ENCODE measurements at regions not wholly inside any gene's neighbourhood (a gene's known extent, or its start where the extent isn't known, plus 50 kb on each side); places are given as distances from the start of the nearest gene placed in this dataset.

DNA sequence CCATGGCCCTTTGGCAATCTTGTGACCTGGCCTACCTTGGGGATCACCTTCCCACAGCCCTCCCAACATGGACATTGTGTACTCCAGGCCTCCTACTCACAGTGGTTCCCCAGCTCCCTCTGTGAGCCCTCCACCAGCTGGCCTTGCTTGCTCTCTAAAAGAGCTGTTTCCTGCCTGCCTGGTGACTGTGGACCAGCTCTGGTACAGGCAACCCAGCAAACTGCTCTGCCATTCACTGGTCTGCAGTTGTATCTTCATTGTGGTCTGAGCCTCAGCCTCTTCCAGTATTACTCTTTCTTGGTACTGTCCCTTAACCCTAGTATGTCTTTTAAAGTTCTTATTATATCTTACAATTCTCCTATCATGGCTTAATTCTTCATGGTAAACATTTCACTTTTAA lies 236.2 kb downstream of the KTN1 start:
- intact Hi-C loops (cut with micrococcal nuclease), result no loop called here
- no peaks in the 10 kb centered on the region for H3K27me3 Mint-ChIP-seq
- no peaks in the 10 kb centered on the region for H3K79me2 ChIP-seq (ENCODE audit: control insufficient read depth, insufficient read depth, low read length)
- no peak for DNase-seq
- ChIA-PET CTCF (no interaction called here), POLR2A (no interaction called here)
- no peak overlapping the region for H3K4me3 ChIP-seq (ENCODE audit: control extremely low read depth in 1 of 5, extremely low read depth in 1 of 5, insufficient read depth in 1 of 5, low read depth in 2 of 5, low read length in 4 of 5)
- H4K20me1 ChIP-seq (ENCODE audit: control insufficient read depth, insufficient read depth, low read length, poor library complexity, severe bottlenecking), result no peaks in the 10 kb centered on the region
- no peaks in the 10 kb centered on the region for H3K9me3 ChIP-seq (ENCODE audit: control extremely low read depth in 1 of 3, control insufficient read depth in 2 of 3, insufficient read depth in 1 of 3, low read length in 2 of 3)
- H3K4me2 ChIP-seq (replicated peaks; ENCODE audit: low read depth, low read length, poor library complexity, severe bottlenecking), result no peak overlapping the region
- H3K4me3 Mint-ChIP-seq, result no peak overlapping the region
- no peaks in the 10 kb centered on the region for H3K9me3 Mint-ChIP-seq (ENCODE audit: insufficient read depth)
- H3K36me3 ChIP-seq (replicated peaks in 1 of 2; ENCODE audit: control extremely low read depth in 1 of 2, control insufficient read depth in 1 of 2, extremely low read depth in 1 of 2, insufficient read depth in 2 of 2, low read length in 1 of 2), result no peaks in the 10 kb centered on the region
- H3K4me1 ChIP-seq (ENCODE audit: control insufficient read depth in 2 of 2, insufficient read depth in 2 of 2, low read length in 2 of 2), result no peaks in the 10 kb centered on the region
- peaks cover 3% of the 10 kb centered on the region for H3K4me1 Mint-ChIP-seq
- H3K9ac ChIP-seq (ENCODE audit: low read length), result no peak overlapping the region
- no peak overlapping the region for H2AFZ ChIP-seq (ENCODE audit: insufficient read depth, low read depth, low read length, poor library complexity, severe bottlenecking)
- no peak overlapping the region for H3K27ac Mint-ChIP-seq
- H3K27ac ChIP-seq (ENCODE audit: low read length in 2 of 2), result no peak overlapping the region
- no peaks in the 10 kb centered on the region for H3K27me3 ChIP-seq (replicated peaks in 1 of 4; ENCODE audit: control extremely low read depth in 1 of 4, control insufficient read depth in 3 of 4, insufficient read depth in 4 of 4, low read length in 3 of 4)
- no peak for TF ChIP-seq EZH2 (IDR thresholded peaks at IDR 0.05; ENCODE audit: borderline replicate concordance, insufficient read depth, low read depth, low read length, poor library complexity, severe bottlenecking)
- TF ChIP-seq, protein P1, sequence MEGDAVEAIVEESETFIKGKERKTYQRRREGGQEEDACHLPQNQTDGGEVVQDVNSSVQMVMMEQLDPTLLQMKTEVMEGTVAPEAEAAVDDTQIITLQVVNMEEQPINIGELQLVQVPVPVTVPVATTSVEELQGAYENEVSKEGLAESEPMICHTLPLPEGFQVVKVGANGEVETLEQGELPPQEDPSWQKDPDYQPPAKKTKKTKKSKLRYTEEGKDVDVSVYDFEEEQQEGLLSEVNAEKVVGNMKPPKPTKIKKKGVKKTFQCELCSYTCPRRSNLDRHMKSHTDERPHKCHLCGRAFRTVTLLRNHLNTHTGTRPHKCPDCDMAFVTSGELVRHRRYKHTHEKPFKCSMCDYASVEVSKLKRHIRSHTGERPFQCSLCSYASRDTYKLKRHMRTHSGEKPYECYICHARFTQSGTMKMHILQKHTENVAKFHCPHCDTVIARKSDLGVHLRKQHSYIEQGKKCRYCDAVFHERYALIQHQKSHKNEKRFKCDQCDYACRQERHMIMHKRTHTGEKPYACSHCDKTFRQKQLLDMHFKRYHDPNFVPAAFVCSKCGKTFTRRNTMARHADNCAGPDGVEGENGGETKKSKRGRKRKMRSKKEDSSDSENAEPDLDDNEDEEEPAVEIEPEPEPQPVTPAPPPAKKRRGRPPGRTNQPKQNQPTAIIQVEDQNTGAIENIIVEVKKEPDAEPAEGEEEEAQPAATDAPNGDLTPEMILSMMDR (IDR thresholded peaks at IDR 0.05), result no peak
- no peak for ATAC-seq (ENCODE audit: low read depth)

DNA sequence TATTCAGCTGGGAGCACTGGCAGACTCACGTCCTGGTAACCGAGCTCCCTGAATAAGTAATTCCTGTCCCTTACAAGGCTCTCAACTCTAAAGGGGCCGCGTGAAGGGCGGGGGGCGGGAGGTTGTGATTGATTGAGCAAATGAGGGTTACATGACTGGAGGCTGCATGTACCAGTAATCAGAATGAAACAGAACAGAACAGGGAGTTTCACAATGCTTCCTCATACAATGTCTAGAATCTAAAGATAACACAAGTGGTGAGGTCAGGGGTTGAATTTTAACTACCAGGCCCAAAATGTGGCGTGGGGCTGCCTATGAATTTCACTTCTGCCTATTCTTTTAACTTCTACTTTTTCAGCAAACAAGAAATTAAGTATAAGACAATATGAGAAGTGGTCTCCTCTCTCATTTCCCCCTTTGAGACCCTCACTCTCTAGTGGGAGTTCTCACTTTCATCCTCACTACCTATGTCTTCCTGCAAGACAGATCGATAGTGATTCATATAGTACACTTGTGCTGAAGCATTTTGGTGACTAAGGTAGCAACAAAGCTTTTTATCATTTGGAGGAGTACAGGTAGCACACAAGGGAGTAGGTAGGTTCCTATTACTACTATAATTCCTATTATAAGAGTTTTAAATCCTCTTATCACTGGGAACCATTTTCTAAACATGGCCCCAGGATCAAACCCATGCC lies 239.8 kb downstream of the KTN1 start:
- Histone ChIP-seq H3K9ac (ENCODE audit: low read length) (no peak overlapping the region), H3K4me3 (ENCODE audit: control extremely low read depth in 1 of 5, extremely low read depth in 1 of 5, insufficient read depth in 1 of 5, low read depth in 2 of 5, low read length in 4 of 5) (no peak overlapping the region), H4K20me1 (ENCODE audit: control insufficient read depth, insufficient read depth, low read length, poor library complexity, severe bottlenecking) (no peaks in the 10 kb centered on the region), H3K79me2 (ENCODE audit: control insufficient read depth, insufficient read depth, low read length) (no peaks in the 10 kb centered on the region), H2AFZ (ENCODE audit: insufficient read depth, low read depth, low read length, poor library complexity, severe bottlenecking) (no peak overlapping the region), H3K4me1 (ENCODE audit: control insufficient read depth in 2 of 2, insufficient read depth in 2 of 2, low read length in 2 of 2) (no peaks in the 10 kb centered on the region), H3K9me3 (ENCODE audit: control extremely low read depth in 1 of 3, control insufficient read depth in 2 of 3, insufficient read depth in 1 of 3, low read length in 2 of 3) (no peaks in the 10 kb centered on the region), H3K27me3 (replicated peaks in 1 of 4; ENCODE audit: control extremely low read depth in 1 of 4, control insufficient read depth in 3 of 4, insufficient read depth in 4 of 4, low read length in 3 of 4) (no peaks in the 10 kb centered on the region), H3K27ac (ENCODE audit: low read length in 2 of 2) (no peak overlapping the region), H3K4me2 (replicated peaks; ENCODE audit: low read depth, low read length, poor library complexity, severe bottlenecking) (no peak overlapping the region), H3K36me3 (replicated peaks in 1 of 2; ENCODE audit: control extremely low read depth in 1 of 2, control insufficient read depth in 1 of 2, extremely low read depth in 1 of 2, insufficient read depth in 2 of 2, low read length in 1 of 2) (no peaks in the 10 kb centered on the region)
- ChIA-PET CTCF (no interaction called here), POLR2A (no interaction called here)
- no peak for DNase-seq
- Mint-ChIP-seq H3K27me3 (no peaks in the 10 kb centered on the region), H3K4me3 (no peak overlapping the region), H3K27ac (no peak overlapping the region), H3K9me3 (ENCODE audit: insufficient read depth) (no peaks in the 10 kb centered on the region), H3K4me1 (peaks cover 3% of the 10 kb centered on the region)
- ATAC-seq (ENCODE audit: low read depth), result no peak
- no CpG with 5 or more reads among the region's 8 CpGs for WGBS (ENCODE audit: insufficient coverage)
- no peak for TF ChIP-seq EZH2 (IDR thresholded peaks at IDR 0.05; ENCODE audit: borderline replicate concordance, insufficient read depth, low read depth, low read length, poor library complexity, severe bottlenecking)
- TF ChIP-seq, protein P1 (IDR thresholded peaks at IDR 0.05), result no peak
- intact Hi-C loops (cut with micrococcal nuclease), result no loop called here

Measured in B cell (primary cell).